H1 (cell line): ENCODE measurements at regions not wholly inside any gene's neighbourhood (a gene's known extent, or its start where the extent isn't known, plus 50 kb on each side); places are given as distances from the start of the nearest gene placed in this dataset.

ENCODE experiments used
- SP1 ChIP-seq: IDR thresholded peaks from 2 replicates; pipeline ENCODE4 v1.6.1; 2011; ENCODE audit warnings: low read depth, low read length
- SUZ12 ChIP-seq: fragments of 200-600 bp; sonication (generic); IDR thresholded peaks from 2 replicates; pipeline ENCODE4 v1.6.1; 2012; ENCODE audit warnings: mild to moderate bottlenecking, inconsistent platforms, low read length, moderate library complexity, mixed read lengths
- TAF1 ChIP-seq: IDR thresholded peaks from 2 replicates; pipeline ENCODE4 v1.6.1; 2011; ENCODE audit warnings: mild to moderate bottlenecking, low read depth, low read length
- TBP ChIP-seq: IDR thresholded peaks from 2 replicates; pipeline ENCODE4 v1.6.1; 2011; ENCODE audit warnings: low read depth, low read length, improper control_type of control experiment
- USF2 ChIP-seq: IDR thresholded peaks from 2 replicates; pipeline ENCODE4 v1.6.1; 2011; ENCODE audit warnings: low read length, improper control_type of control experiment
- YY1 ChIP-seq: IDR thresholded peaks from 2 replicates; pipeline ENCODE4 v1.6.1; 2011; ENCODE audit warnings: low read depth, mild to moderate bottlenecking, low read length
- TF ChIP-seq, protein P1 (sequence below): IDR thresholded peaks from 2 replicates; pipeline ENCODE4 v1.6.1; 2012; ENCODE audit warnings: inconsistent platforms

DNA sequence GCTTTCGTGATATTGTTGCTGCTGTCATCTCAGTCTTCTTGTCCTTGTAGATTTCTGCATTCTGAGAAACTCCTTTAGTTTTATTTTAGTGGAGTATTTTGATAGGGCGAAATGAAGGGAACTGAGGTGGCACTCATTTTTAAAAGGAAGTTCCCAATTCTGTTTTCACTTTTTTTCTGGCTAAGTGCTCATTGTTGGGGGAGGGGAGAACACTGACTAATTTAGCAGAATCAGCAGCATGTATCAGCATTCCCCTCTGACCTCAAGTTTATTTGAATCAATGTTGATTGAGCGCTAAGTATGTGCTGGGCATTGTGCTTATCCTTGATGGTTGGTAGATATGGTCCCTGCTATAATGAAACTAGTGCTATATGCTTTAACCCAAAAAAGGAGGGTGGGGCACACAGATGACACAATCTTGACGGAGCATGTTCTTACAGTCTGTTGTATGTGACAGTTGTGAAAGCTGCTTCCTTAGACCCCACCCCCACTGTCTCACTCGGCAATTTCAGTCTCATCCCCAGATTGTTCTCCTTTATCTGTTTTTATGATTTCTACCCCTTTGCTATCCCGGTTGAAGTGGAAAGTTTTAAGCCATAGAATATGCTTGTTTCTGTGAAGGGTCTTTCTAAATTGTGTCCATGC is 262.4 kb downstream of the SOX4 start (continued):
- TF ChIP-seq USF2 (no peak), YY1 (no peak), SUZ12 (no peak), TAF1 (no peak), SP1 (no peak), TBP (no peak)
- TF ChIP-seq, protein P1, sequence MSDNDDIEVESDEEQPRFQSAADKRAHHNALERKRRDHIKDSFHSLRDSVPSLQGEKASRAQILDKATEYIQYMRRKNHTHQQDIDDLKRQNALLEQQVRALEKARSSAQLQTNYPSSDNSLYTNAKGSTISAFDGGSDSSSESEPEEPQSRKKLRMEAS, result no peak
